Keratinocyte (primary cell): ENCODE measurements at regions not wholly inside any gene's neighbourhood (a gene's known extent, or its start where the extent isn't known, plus 50 kb on each side); places are given as distances from the start of the nearest gene placed in this dataset.

Source experiments
- CTCF ChIP-seq, 3 experiments: IDR thresholded peaks in 1 of 3; conservative IDR thresholded peaks in 1 of 3; optimal IDR thresholded peaks in 1 of 3; 2 replicates in 2 of 3; 3 replicates in 1 of 3; pipeline versions ENCODE3 to v1.5.1; 2011; ENCODE audit warnings: low read length in 3 of 3, mild to moderate bottlenecking in 3 of 3, moderate library complexity in 2 of 3, control low read depth in 1 of 3, inconsistent platforms in 1 of 3; ENCODE audit not compliant: insufficient read depth in 2 of 3; ENCODE audit errors: extremely low read depth in 1 of 3
- EZH2 ChIP-seq: IDR thresholded peaks from one replicate; pipeline ENCODE4 v1.6.1; 2012; ENCODE audit warnings: inconsistent platforms, mild to moderate bottlenecking, low read length, moderate library complexity

GRCh38 chr15:39250460-39251186 is 330.3 kb upstream of the THBS1 start:
- TF ChIP-seq CTCF (optimal IDR thresholded peaks at IDR 0.05 in 1 of 3, IDR thresholded peaks at IDR 0.05 in 1 of 3, conservative IDR thresholded peaks at IDR 0.05 in 1 of 3; ENCODE audit: extremely low read depth in 1 of 3, insufficient read depth in 2 of 3, low read length in 3 of 3) (no peak), EZH2 (no peak)
